Left forelimb (tissue), 1 donor: ENCODE measurements at regions not wholly inside any gene's neighbourhood (a gene's known extent, or its start where the extent isn't known, plus 50 kb on each side); places are given as distances from the start of the nearest gene placed in this dataset.

ENCODE experiments used
- DNase-seq: peaks from one replicate; pipeline ENCODE4 v3.0.0-alpha.2; 2018; ENCODE audit warnings: low spot score

- DNase-seq = no peak
Observed at GRCh38 chr2:8044046-8044594, 637.7 kb upstream of the ID2 start.

DNA sequence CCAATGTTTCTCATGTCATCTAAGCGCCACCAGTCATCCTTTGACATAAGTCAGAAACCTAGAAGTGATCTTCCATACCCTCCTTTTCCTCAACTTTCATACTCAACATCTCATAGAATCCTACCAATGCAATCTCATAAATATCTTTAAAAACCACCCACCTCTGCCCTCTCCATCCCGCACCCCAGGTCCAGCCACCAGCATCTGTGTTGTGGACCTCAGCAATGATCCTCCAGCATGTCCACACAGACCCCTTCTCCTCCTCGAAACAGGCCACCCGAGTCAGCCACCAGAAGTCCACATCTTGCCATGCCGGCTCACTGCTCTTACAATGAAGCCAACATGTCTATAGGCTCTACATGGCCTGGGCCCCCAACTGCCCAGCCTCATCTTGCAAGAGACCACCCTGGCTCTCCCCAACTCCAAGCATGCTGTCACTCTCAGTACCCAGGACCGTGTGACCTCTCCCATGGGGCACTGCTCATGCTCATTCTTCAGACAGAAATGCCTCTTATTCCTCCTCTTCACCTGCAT is 636.7 kb upstream of the ID2 start:
- no peak for DNase-seq

DNA sequence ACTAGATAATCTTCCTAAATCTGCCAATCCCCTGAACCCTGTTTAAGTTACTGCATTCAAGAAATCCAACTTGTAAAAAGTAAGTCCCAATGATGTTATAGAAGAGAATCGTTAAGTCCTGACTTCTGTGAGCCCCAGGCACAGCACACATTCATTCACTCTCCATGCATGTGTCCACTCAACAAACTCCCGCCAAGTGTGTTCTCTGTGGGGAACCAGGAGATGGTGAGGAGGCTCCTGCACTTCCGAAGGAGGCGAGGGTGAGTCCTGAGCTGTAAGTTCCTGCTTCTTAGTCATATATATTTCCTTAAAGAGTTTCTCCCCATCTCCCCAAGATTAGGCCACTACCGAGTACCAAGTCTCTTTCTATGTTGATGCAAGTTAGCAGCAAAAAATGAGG is 635.0 kb upstream of the ID2 start:
- DNase-seq = no peak

- peak; percentile 75 for DNase-seq
Observed at GRCh38 chr2:8049176-8049575, 632.7 kb upstream of the ID2 start.

- no peak for DNase-seq
Observed at GRCh38 chr2:8049851-8050571, 631.8 kb upstream of the ID2 start.

DNA sequence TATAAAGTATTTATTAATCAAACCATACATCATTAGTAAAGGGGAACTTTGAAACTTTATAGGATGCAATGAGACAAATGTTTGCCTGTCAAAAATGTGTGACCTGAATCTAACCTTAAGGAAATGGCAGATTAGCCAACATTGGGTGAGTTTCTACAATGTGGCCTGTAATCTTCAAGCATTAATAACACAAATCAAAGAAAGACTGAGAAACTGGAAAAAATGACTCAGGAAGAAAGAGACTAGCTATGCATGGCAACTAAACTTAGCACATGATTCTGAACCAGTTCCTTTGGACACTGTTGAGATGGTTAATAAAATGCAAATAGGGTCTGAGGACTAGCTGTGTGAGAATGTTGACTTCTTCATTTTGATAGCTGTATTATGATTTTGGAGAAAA is 628.6 kb upstream of the ID2 start:
- no peak for DNase-seq

DNA sequence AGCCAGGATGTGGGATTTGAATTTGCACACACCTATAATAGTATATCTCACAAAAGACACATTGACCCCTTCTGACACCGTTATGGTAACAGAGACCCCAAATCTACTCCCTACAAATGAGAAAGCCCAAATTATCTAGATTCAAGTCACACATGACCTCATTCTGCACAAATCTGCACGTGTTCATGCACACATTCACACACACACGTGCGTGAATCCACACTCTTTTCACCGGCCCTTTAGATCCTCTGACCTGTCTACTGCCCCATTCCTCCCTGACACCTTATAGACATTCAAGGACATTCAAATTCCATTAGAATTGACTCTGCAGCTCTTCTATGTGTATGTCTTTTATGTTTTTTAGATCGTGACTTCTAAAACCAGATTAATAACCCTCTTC is 627.8 kb upstream of the ID2 start:
- no peak for DNase-seq

DNA sequence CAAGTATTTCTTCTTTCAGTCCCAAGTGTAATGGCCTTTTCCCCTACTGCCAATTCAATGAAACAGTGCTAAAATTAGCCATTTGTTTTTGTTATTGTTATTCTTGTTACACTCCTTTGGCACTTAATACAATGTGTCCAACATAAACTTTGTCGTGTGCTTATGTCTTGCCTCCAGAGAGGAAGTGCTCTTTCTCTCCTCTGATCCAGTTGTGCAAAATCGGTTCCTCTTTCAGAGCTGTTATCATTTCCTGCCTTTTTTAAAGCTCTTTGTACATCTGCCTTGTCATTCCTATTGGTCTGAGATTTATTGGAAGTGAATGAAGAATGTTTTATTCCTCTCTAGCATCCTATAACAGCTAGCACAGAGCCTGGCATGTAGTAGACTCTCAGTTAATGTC is 623.2 kb upstream of the ID2 start:
- no peak for DNase-seq

DNA sequence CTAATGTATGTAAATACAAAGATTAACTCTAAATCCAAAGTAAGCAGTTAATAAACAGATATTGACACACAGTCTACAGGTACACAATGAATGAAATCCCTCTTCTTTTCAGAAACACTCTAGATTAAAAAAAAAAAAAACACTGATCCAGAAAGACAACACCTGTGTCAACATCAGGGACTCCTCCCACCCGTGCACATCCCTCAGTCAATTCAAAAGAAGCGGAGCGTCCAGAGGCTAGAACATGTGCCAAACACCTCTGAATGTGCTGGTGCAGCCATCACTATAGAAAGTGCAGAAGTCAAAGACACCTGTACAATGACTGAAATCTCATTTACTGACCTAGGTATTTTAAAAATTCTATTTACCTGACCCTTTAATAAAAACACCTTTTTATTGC is 622.6 kb upstream of the ID2 start:
- DNase-seq = no peak

DNA sequence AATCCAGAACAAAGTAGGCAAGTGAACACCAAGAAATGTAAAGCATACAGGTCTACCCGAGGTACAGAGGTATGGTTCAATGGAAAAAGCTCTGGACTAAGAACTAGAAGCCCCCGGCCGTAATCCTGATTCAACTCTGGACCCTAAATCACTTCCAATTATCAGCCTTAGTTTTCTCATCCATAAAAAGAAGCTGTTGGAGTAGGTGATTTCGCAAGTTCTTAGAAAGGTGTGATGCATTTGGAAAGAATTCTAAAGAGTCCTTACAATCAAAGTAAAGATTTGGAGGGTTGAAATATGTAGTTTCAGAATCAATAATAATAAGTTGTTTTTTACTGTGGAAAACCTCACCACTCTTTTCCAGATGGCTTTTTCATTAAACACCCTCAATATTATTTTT is 622.1 kb upstream of the ID2 start:
- DNase-seq = no peak

GRCh38 chr2:8061219-8061618 is 620.6 kb upstream of the ID2 start:
- DNase-seq = no peak

DNA sequence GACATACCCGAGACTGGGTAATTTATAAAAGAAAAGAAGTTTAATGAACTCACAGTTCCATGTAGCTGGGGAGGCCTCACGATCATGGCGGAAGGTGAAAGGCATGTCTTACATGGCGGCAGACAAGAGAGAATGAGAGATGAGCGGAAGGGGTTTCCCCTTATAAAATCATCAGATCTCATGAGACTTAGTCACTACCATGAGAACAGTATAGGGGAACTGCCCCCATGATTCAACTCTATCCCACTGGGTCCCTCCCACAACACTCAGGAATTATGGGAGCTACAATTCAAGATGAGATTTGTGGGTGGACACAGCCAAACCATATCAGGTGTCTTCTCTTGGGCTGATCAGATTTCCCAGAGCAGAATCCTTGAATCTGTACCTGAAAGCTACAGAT is 617.3 kb upstream of the ID2 start:
- DNase-seq = no peak

- DNase-seq = no peak
Observed at GRCh38 chr2:8065191-8065590, 616.7 kb upstream of the ID2 start.

DNA sequence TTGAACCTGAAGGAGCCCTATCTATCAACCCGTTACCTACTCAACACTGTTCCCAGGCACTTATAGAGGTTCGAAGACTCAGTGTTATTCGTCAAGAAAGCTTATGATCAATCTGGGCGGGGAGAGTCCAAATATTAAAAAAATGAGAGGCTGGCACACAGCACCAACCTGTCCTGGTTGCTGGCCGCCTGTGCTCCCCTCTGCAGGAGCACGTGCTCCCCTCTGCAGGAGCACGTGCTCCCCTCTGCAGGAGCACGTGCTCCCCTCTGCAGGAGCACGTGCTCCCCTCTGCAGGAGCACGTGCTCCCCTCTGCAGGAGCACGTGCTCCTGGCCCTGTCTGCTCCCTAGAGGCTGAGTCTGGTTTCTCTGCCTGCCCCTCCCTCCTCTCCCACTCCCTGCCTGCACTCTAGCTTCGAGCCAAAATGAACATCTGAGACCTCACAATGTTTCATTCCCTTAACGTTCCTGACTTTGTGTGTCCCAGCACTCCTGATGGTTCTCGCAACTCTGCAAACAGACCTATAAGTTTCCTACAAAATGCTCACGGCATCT is 614.0 kb upstream of the ID2 start:
- DNase-seq = no peak

DNA sequence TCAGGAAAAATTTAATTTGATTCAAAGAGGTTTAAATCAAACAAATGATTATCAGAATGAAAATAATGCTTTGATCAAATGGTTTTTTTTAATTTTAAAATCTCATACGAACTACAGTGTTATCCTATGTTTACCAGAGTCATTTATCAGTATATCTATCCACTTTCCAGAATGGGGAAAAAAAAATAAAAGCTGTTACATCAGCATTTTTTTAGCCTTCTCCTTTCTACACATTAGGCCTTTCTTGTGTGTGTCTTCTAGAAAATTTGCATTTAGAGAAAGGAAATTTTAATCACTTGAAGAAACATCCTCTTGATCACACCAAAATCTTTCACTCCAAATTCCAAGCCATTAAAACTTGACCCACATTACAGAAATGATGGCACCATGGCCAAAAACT is 608.9 kb upstream of the ID2 start:
- no peak for DNase-seq

- DNase-seq = no peak
Observed at GRCh38 chr2:8073916-8074315, 607.9 kb upstream of the ID2 start.

DNA sequence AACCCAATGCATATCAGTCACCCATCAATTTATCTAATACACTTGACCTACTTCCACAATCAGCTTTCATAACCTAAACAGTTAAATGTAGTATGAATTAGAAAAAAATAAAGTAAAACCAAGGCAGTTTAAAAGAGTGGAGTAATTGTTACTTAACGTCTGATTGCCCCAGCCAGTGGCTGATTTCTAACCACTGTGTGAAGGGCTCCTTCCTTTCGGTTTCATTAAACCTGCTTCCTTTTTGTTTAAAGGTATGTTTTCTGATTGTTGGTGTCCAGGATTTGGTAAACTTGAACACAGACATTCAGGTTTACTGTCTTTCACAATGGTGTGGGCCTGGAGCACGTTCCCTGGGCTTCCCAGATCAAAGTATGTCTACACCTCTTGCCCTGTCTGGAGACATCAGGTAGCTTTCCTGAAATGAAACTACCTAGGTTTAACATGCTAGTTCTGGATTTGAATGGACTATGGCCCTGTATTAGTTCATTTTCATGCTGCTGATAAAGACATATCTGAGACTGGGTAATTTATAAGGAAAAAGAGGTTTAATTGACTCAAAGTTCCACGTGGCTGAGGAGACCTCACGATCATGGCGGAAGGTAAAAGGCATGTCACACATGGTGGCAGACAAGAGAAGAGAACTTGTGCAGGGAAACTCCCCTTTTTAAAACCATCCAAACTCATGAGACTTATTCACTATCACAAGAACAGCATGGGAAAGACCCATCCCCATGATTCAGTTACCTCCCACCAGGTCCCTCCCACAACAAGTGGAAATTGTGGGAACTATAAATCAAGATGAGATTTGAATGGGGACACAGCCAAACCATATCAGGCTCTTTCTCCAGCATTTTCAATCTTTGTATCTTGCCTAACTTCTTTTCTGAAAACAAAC is 605.2 kb upstream of the ID2 start:
- DNase-seq = no peak

DNA sequence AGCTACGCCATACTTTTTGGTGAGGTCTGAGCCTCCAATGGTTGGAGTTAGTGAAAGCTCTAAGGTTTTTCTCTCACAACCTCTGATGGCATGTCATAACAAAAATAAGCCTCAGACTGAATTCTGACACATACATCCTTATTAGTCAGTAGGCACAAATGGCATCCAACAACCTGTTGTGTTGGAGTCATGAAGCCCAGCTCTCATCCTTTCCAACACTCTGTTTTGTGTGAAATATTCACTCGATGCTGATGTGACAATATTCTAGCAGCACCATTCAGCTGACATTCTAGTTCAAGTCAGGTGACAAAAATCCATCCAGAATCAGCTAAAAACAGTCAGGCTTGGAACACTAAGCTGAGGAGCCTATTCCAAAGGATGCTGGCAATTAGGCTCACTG is 603.2 kb upstream of the ID2 start:
- no peak for DNase-seq

- no peak for DNase-seq
Observed at GRCh38 chr2:8080063-8080462, 601.8 kb upstream of the ID2 start.

DNA sequence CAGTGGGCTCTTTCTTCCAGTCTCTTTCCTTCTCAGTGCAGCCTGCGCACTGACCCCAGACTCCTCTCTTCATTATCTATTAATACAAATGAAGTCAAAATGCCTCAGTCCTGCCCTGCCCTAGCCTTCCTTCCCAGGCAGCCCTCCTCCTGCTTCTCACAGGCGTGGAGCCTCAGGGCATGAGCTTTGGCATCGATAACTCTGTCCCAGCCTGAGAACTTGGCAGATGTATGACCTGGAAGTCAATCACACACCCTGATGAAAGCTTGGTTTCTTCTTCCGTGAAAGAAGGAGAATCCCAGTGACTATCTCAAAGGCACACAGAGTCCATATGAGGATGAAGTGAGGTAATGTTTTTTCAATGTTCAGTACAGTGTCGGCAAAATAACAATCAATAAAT is 600.7 kb upstream of the ID2 start:
- DNase-seq = no peak

- no peak for DNase-seq
Observed at GRCh38 chr2:8082840-8083239, 599.0 kb upstream of the ID2 start.

DNA sequence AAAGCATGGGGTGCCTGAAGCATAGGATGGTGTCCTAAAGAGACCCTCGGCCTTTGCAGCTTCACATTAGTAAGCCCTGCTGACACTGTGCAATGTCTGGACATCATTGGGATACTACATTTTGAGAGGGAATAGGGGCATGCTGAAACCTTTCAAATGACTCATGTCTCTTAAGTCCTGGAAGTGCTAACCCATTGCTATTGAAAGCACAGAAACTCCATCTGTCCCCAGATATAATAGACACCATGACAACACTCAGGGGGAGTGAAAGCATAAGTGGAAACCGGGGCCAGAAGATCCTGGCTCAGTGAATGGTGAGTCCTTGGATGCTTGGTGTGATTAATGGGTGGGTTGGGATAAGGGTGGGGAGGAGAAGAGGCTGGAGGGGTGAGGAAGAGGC is 595.5 kb upstream of the ID2 start:
- DNase-seq = no peak
